Neural crest cell (in vitro differentiated cells): ENCODE measurements at regions not wholly inside any gene's neighbourhood (a gene's known extent, or its start where the extent isn't known, plus 50 kb on each side); places are given as distances from the start of the nearest gene placed in this dataset.

Experiments
- DNase-seq: peaks from one replicate; pipeline ENCODE4 v3.0.0; 2021; ENCODE audit warnings: low read depth, mixed read lengths, low spot score
- H3K27ac Mint-ChIP-seq: one replicate; pipeline ENCODE4 v1.8.0; 2021; ENCODE audit warnings: mild to moderate bottlenecking, mixed read lengths; ENCODE audit not compliant: unreplicated experiment
- H3K27me3 Mint-ChIP-seq: 2 replicates; pipeline ENCODE4 v1.8.0; 2021; ENCODE audit warnings: low read depth, mild to moderate bottlenecking, mixed read lengths
- H3K36me3 Mint-ChIP-seq: 2 replicates; pipeline ENCODE4 v1.8.0; 2021; ENCODE audit warnings: low read depth, mild to moderate bottlenecking, mixed read lengths
- H3K4me1 Mint-ChIP-seq: 2 replicates; pipeline ENCODE4 v1.8.0; 2021; ENCODE audit warnings: mixed read lengths
- H3K4me3 Mint-ChIP-seq: one replicate; pipeline ENCODE4 v1.8.0; 2021; ENCODE audit warnings: mild to moderate bottlenecking, mixed read lengths
- H3K9me3 Mint-ChIP-seq: 2 replicates; pipeline ENCODE4 v1.8.0; 2021; ENCODE audit warnings: mixed read lengths
- TF ChIP-seq, protein P1 (sequence below): fragments of 200-600 bp; sonication (generic); conservative IDR thresholded peaks from 2 replicates; pipeline ENCODE4 v1.5.0; 2021; ENCODE audit warnings: antibody characterized with exemption, mild to moderate bottlenecking

DNA sequence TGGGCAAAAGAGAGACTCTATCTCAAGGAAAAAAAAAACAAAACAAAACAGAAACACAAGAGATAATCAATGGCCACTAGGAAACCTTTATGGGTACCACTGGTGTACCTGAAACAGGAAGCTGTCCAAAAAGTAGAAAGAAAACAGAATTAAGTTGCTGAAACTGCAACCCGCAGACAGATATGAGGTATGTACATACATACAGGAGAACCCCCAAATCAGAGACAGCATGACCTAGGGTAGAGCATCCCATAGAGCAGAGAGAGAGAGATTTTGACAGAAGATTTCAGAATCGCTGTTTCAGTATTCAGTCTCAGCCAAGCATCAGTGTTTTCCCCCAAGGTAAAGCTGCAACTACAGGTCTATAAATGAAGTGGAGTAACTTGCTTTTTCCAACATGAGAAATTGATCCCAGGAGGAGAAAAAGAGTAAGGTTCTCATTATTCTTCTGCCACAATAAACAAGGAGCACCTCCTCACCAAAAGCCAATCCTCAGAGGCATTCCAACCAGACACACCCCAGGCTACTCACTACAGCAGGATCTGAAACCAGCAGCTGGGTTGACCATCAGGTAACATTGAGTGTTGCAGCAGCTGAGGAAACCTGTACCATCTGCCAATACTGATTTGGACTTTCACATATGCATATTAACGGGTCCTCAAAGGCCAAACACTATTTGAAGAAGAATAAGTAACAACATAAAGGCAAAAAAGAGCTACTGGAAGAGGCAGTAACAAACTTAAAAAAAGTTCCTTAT, 630.0 kb downstream of the TAF11L14 start:
- Mint-ChIP-seq H3K27me3 (no peaks in the 10 kb centered on the region), H3K9me3 (peaks cover 6% of the 10 kb centered on the region), H3K36me3 (no peaks in the 10 kb centered on the region), H3K27ac (no peak overlapping the region), H3K4me3 (no peak overlapping the region), H3K4me1 (no peaks in the 10 kb centered on the region)
- DNase-seq, result no peak
- TF ChIP-seq, protein P1, sequence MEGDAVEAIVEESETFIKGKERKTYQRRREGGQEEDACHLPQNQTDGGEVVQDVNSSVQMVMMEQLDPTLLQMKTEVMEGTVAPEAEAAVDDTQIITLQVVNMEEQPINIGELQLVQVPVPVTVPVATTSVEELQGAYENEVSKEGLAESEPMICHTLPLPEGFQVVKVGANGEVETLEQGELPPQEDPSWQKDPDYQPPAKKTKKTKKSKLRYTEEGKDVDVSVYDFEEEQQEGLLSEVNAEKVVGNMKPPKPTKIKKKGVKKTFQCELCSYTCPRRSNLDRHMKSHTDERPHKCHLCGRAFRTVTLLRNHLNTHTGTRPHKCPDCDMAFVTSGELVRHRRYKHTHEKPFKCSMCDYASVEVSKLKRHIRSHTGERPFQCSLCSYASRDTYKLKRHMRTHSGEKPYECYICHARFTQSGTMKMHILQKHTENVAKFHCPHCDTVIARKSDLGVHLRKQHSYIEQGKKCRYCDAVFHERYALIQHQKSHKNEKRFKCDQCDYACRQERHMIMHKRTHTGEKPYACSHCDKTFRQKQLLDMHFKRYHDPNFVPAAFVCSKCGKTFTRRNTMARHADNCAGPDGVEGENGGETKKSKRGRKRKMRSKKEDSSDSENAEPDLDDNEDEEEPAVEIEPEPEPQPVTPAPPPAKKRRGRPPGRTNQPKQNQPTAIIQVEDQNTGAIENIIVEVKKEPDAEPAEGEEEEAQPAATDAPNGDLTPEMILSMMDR, result no peak

DNA sequence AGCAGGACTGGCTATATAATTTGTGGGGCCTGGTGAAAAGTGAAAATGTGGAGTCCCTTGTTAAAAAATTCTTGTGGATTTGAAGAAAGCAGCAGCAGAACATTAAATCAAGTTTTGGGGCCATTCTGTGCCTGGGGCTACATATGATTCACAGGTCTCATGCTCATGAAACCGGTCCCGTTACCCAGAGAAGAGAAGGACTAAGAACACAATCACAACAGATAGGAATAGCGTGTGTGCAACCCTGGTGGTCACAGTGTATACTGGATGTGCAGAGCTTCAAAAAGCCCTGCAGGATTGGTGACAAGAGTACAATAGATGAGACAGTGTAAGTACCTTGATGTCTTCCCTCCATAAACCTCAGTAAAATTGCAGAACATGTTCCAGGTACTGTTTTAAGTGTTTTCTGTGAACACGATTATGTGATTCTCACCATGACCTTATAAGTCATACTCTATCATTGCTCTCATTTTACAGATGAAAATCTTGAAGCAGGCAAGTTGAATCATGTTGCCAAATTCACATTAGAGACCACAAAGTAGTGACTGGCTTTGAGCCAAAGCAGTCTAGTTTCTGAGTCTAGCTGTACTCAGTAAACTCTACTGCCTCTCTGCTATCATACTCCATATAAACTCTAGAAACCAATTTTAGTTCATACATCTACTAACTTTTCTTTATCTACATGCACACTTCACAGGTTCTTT, 636.5 kb downstream of the TAF11L14 start:
- H3K27ac Mint-ChIP-seq, result no peak overlapping the region
- no peaks in the 10 kb centered on the region for H3K4me1 Mint-ChIP-seq
- no peak for DNase-seq
- peaks cover 15% of the 10 kb centered on the region for H3K9me3 Mint-ChIP-seq
- H3K36me3 Mint-ChIP-seq, result peaks cover 2% of the 10 kb centered on the region
- TF ChIP-seq, protein P1, result no peak
- H3K4me3 Mint-ChIP-seq, result no peak overlapping the region
- no peaks in the 10 kb centered on the region for H3K27me3 Mint-ChIP-seq

DNA sequence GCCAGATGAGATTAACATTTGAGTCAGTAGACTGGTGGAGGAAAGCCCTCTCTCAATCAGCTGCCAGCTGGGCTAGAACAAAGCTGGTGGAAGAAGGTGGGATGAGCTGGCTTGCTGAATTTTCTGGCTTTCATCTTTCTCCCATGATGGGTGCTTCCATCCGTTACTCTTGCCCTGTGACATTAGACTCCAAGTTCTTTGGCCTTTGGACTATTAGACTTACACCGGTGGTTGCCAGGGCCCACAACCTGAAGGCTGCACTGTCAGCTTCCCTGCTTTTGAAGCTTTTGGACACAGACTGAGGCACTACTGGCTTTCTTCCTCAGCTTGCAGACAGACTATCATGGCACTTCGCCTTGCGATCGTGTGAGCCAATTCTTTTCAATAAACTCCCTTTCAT, 642.7 kb downstream of the TAF11L14 start:
- Mint-ChIP-seq H3K27ac (no peak overlapping the region), H3K4me3 (no peak overlapping the region), H3K4me1 (no peaks in the 10 kb centered on the region), H3K36me3 (peaks cover 2% of the 10 kb centered on the region), H3K9me3 (peaks cover 8% of the 10 kb centered on the region), H3K27me3 (no peaks in the 10 kb centered on the region)
- TF ChIP-seq, protein P1, result no peak
- DNase-seq, result no peak

DNA sequence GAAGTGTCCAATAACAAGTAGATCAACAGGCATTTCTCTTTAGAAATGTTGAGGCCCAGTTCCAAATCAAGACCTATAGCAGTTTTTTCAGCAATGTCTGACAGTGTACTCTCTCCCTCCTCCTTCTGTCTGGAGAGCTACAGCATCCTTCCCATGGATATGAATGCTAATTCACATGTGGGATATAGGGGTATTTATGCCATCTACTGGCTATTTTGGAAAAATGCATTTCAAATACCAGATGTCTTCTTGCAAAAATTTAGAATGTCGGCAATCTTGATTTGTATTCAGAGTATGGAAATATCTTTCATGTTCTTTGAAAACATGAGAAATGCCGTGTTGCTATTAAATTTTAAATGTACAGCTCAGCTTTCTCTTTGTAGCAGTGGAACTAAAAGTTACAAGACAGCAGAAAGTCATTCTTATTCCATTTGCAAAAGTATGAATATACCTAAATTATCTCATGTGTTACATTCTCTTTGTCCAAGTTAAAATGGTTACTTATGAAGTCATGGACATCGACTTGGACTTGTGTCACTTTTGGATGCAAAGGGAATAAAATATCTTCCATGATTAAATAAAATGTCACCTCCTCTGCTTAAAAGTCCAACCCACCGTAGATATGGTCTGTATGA, 647.8 kb downstream of the TAF11L14 start:
- peaks cover 6% of the 10 kb centered on the region for H3K9me3 Mint-ChIP-seq
- no peak overlapping the region for H3K4me3 Mint-ChIP-seq
- H3K36me3 Mint-ChIP-seq, result no peaks in the 10 kb centered on the region
- no peak overlapping the region for H3K27ac Mint-ChIP-seq
- TF ChIP-seq, protein P1, result peak; percentile 74
- no peaks in the 10 kb centered on the region for H3K4me1 Mint-ChIP-seq
- no peak for DNase-seq
- no peaks in the 10 kb centered on the region for H3K27me3 Mint-ChIP-seq

DNA sequence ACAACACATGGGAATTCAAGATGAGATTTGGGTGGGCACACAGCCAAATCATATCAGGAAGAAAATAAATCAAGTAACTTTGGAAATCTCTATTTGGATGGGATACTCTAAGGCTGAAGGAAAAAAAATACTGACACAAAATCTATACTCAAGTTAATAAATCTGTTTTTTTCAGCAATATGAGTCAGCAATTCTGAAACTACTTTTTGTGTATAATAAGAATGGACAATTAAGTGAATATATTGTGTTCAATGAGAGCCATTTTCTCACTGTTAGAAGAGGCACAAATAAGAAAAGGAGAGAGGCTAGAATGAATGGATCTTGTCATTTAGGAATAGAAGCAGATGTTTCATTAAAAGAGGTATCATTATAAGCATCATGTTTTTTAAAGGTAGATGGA, 651.0 kb downstream of the TAF11L14 start:
- H3K27ac Mint-ChIP-seq, result no peak overlapping the region
- H3K9me3 Mint-ChIP-seq, result peaks cover 6% of the 10 kb centered on the region
- TF ChIP-seq, protein P1, result no peak
- no peaks in the 10 kb centered on the region for H3K4me1 Mint-ChIP-seq
- no peak for DNase-seq
- H3K4me3 Mint-ChIP-seq, result no peak overlapping the region
- no peaks in the 10 kb centered on the region for H3K36me3 Mint-ChIP-seq
- no peaks in the 10 kb centered on the region for H3K27me3 Mint-ChIP-seq
